SK-N-SH (cell line): ENCODE measurements at regions not wholly inside any gene's neighbourhood (a gene's known extent, or its start where the extent isn't known, plus 50 kb on each side); places are given as distances from the start of the nearest gene placed in this dataset.

Experiments used
- CTCF ChIA-PET: fragments of 300-600, 350-600 bp; formaldehyde crosslinking; extraction: SDS; loops from one replicate; lab custom pipeline; 2021; lab: Yijun Ruan, JAX
- POLR2A ChIA-PET: fragments of 350-600 bp; sonication (Branson Sonifier 250); formaldehyde crosslinking; extraction: SDS; loops from one replicate; lab custom pipeline; 2020; ENCODE audit warnings: antibody characterized with exemption, inconsistent platforms; lab: Yijun Ruan, JAX
- DNase-seq: peaks from one replicate; pipeline ENCODE4 v3.0.0; 2012
- H2AFZ ChIP-seq: fragments of 200-600 bp; sonication (generic); 2 replicates; pipeline ENCODE4 v1.8.1; 2016; ENCODE audit warnings: antibody characterized with exemption, mild to moderate bottlenecking, low read depth
- H3F3A ChIP-seq: fragments of 200-600 bp; sonication (generic); replicated peaks from 2 replicates; pipeline ENCODE3; 2016; ENCODE audit warnings: antibody characterized with exemption, mild to moderate bottlenecking; ENCODE audit not compliant: insufficient read depth
- H3K27ac ChIP-seq, 2 experiments: fragments of 200-500 bp in 1 of 2; fragments of 200-600 bp in 1 of 2; sonication (Bioruptor generic) in 1 of 2; sonication (generic), shearing (Covaris generic) in 1 of 2; 2 replicates each; pipeline versions ENCODE4 v1.5.1 to v1.6.1; 2014 to 2016; ENCODE audit warnings: low read depth in 2 of 2, inconsistent platforms in 1 of 2, low read length in 1 of 2, mild to moderate bottlenecking in 1 of 2, mixed read lengths in 1 of 2
- H3K27me3 ChIP-seq: fragments of 200-600 bp; sonication (generic), shearing (Covaris generic); 2 replicates; pipeline ENCODE4 v1.6.1; 2016; ENCODE audit warnings: mixed run types; ENCODE audit not compliant: insufficient read depth
- H3K36me3 ChIP-seq, 2 experiments: fragments of 200-500 bp in 1 of 2; fragments of 200-600 bp in 1 of 2; sonication (Bioruptor generic) in 1 of 2; sonication (generic) in 1 of 2; replicated peaks in 1 of 2; 2 replicates each; pipeline versions ENCODE3 to v1.5.1; 2014 to 2016; ENCODE audit warnings: low read length in 1 of 2, mild to moderate bottlenecking in 1 of 2; ENCODE audit not compliant: insufficient read depth in 2 of 2, control insufficient read depth in 1 of 2
- H3K4me1 ChIP-seq, 2 experiments: fragments of 200-500 bp in 1 of 2; fragments of 200-600 bp in 1 of 2; sonication (Bioruptor generic) in 1 of 2; sonication (generic), shearing (Covaris generic) in 1 of 2; 2 replicates each; pipeline versions ENCODE4 v1.5.1 to v1.6.1; 2014 to 2016; ENCODE audit warnings: low read depth in 1 of 2, low read length in 1 of 2, mixed run types in 1 of 2; ENCODE audit not compliant: insufficient read depth in 2 of 2, control insufficient read depth in 1 of 2
- H3K4me2 ChIP-seq: fragments of 200-600 bp; sonication (generic), shearing (Covaris generic); 2 replicates; pipeline ENCODE4 v1.6.1; 2017; ENCODE audit warnings: mixed run types
- H3K4me3 ChIP-seq, 2 experiments: fragments of 200-500 bp in 1 of 2; fragments of 200-600 bp in 1 of 2; sonication (Bioruptor generic) in 1 of 2; sonication (generic), shearing (Covaris generic) in 1 of 2; 2 replicates each; pipeline versions ENCODE4 v1.5.1 to v1.8.1; 2014 to 2016; ENCODE audit warnings: low read depth in 2 of 2, inconsistent platforms in 1 of 2, low read length in 1 of 2, mild to moderate bottlenecking in 1 of 2, mixed read lengths in 1 of 2, moderate library complexity in 1 of 2
- H3K79me2 ChIP-seq: fragments of 200-600 bp; sonication (generic); 2 replicates; pipeline ENCODE4 v1.8.1; 2017; ENCODE audit warnings: mild to moderate bottlenecking; ENCODE audit not compliant: insufficient read depth
- H3K9ac ChIP-seq: fragments of 200-600 bp; sonication (generic); 2 replicates; pipeline ENCODE4 v1.6.1; 2017; ENCODE audit warnings: mixed run types
- H3K9me2 ChIP-seq: fragments of 200-600 bp; sonication (generic); 2 replicates; pipeline ENCODE4 v1.6.1; 2017; ENCODE audit warnings: mixed run types
- H3K9me3 ChIP-seq: fragments of 200-600 bp; sonication (generic); 2 replicates; pipeline ENCODE4 v1.6.1; 2017; ENCODE audit warnings: mixed run types, mild to moderate bottlenecking, moderate library complexity
- H4K20me1 ChIP-seq: fragments of 200-600 bp; sonication (generic); 2 replicates; pipeline ENCODE4 v1.6.1; 2017; ENCODE audit warnings: mild to moderate bottlenecking, mixed run types; ENCODE audit not compliant: insufficient read depth
- CHD2 ChIP-seq: fragments of 150-350 bp; IDR thresholded peaks from 2 replicates; pipeline ENCODE4 v1.6.1; 2018; ENCODE audit warnings: low read length; ENCODE audit not compliant: partially characterized antibody
- CTCF ChIP-seq: fragments of 200-600 bp; sonication (generic); IDR thresholded peaks from 2 replicates; pipeline ENCODE4 v1.6.1; 2017; ENCODE audit warnings: antibody characterized with exemption, mild to moderate bottlenecking, moderate library complexity
- EZH2phosphoT487 ChIP-seq: fragments of 200-600 bp; sonication (generic); IDR thresholded peaks from 2 replicates; pipeline ENCODE4 v1.6.1; 2017; ENCODE audit warnings: low read depth, mixed run types, mild to moderate bottlenecking, antibody characterized with exemption, moderate library complexity, borderline replicate concordance
- FOSL2 ChIP-seq: IDR thresholded peaks from 2 replicates; pipeline ENCODE4 v1.4.0; 2012; ENCODE audit warnings: low read depth, mild to moderate bottlenecking, moderate library complexity, borderline replicate concordance
- FOXJ3 ChIP-seq: sonication (generic); formaldehyde crosslinking; IDR thresholded peaks from 2 replicates; pipeline ENCODE4 v1.5.1; 2020; ENCODE audit warnings: mild to moderate bottlenecking, missing genetic modification reagents
- GABPA ChIP-seq: IDR thresholded peaks from 2 replicates; pipeline ENCODE4 v1.4.0; 2012; ENCODE audit warnings: low read depth, mild to moderate bottlenecking
- GATA2 ChIP-seq: sonication (generic); formaldehyde crosslinking; IDR thresholded peaks from 2 replicates; pipeline ENCODE4 v1.5.0; 2020; ENCODE audit warnings: mild to moderate bottlenecking, missing genetic modification reagents
- JUND ChIP-seq: IDR thresholded peaks from 2 replicates; pipeline ENCODE4 v1.4.0; 2012
- MEF2A ChIP-seq: IDR thresholded peaks from 2 replicates; pipeline ENCODE4 v1.4.0; 2012; ENCODE audit warnings: low read depth, borderline replicate concordance
- NRF1 ChIP-seq: IDR thresholded peaks from 2 replicates; pipeline ENCODE4 v1.6.1; 2012; ENCODE audit warnings: low read depth, mild to moderate bottlenecking, low read length
- POLR2AphosphoS5 ChIP-seq: IDR thresholded peaks from 2 replicates; pipeline ENCODE4 v1.6.1; 2012; ENCODE audit warnings: low read depth, low read length
- RAD21 ChIP-seq: IDR thresholded peaks from 2 replicates; pipeline ENCODE4 v1.6.1; 2012; ENCODE audit warnings: mild to moderate bottlenecking, low read length
- SIN3A ChIP-seq: IDR thresholded peaks from 2 replicates; pipeline ENCODE4 v1.6.1; 2012; ENCODE audit warnings: low read depth, mild to moderate bottlenecking, low read length, moderate library complexity, borderline replicate concordance
- TCF12 ChIP-seq: IDR thresholded peaks from 2 replicates; pipeline ENCODE4 v1.4.0; 2012
- USF1 ChIP-seq: IDR thresholded peaks from 2 replicates; pipeline ENCODE4 v1.4.0; 2012; ENCODE audit warnings: low read depth, borderline replicate concordance
- USF2 ChIP-seq: fragments of 150-350 bp; IDR thresholded peaks from 2 replicates; pipeline ENCODE4 v1.6.1; 2017; ENCODE audit warnings: antibody characterized with exemption, low read length, low read depth, borderline replicate concordance
- WGBS: methylation state at CpG from one replicate; pipeline ENCODE4 v1.1.6; 2017; ENCODE audit warnings: low lambda C conversion rate; 5-methylcytosine and 5-hydroxymethylcytosine counted together
- TF ChIP-seq, protein P1 (sequence below): fragments of 150-350 bp; IDR thresholded peaks from 2 replicates; pipeline ENCODE4 v1.6.1; 2016; ENCODE audit warnings: mild to moderate bottlenecking, low read depth, low read length

- TF ChIP-seq FOSL2 (no peak), CTCF (no peak), EZH2phosphoT487 (no peak), SIN3A (no peak), CHD2 (no peak), POLR2AphosphoS5 (no peak)
- TF ChIP-seq, all 33 proteins: peak for 0
Measured at GRCh38 chr2:78063246-78064020, 541.3 kb upstream of the LRRTM4 start (continued).

DNA sequence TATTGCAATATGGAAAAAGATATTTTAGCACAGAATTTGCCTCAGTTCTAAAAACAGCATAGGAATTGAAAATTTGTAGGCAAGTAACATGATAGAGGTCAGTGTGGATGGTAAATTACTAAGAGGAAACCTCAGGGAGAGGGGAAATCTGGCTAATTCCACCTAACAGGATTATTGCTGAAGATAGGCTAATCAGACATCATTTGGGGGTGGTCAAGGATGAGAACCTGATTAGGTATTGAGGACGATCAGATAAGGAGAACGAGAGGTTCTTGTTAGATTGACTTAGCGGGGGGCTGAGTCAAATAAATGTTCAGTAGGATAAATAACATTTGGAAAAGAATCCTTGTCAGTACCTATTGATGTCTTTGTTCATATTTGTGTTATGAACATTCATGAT, 543.2 kb upstream of the LRRTM4 start:
- H3K9ac ChIP-seq = no peak overlapping the region
- no peak overlapping the region for H2AFZ ChIP-seq
- H3K4me2 ChIP-seq = no peak overlapping the region
- CTCF ChIA-PET = no interaction called here
- no peaks in the 10 kb centered on the region for H3K27me3 ChIP-seq
- H4K20me1 ChIP-seq = no peaks in the 10 kb centered on the region
- no peak for TF ChIP-seq RAD21
- TF ChIP-seq FOXJ3 (CRISPR knock-in tag) = no peak
- no peak for TF ChIP-seq TCF12
- no peak for TF ChIP-seq EZH2phosphoT487
- TF ChIP-seq NRF1 = no peak
- no peak for TF ChIP-seq SIN3A
- TF ChIP-seq CHD2 = no peak
- no peak for TF ChIP-seq GATA2 (CRISPR knock-in tag)
- TF ChIP-seq USF2 = no peak
- TF ChIP-seq MEF2A = no peak
- TF ChIP-seq USF1 = no peak
- no peak for TF ChIP-seq GABPA
- TF ChIP-seq, protein P1, sequence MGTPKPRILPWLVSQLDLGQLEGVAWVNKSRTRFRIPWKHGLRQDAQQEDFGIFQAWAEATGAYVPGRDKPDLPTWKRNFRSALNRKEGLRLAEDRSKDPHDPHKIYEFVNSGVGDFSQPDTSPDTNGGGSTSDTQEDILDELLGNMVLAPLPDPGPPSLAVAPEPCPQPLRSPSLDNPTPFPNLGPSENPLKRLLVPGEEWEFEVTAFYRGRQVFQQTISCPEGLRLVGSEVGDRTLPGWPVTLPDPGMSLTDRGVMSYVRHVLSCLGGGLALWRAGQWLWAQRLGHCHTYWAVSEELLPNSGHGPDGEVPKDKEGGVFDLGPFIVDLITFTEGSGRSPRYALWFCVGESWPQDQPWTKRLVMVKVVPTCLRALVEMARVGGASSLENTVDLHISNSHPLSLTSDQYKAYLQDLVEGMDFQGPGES = no peak
- TF ChIP-seq JUND = no peak
- DNase-seq = peak; percentile 3
- POLR2A ChIA-PET = no interaction called here
- WGBS = 9% methylated on average over 3 of the region's 3 CpGs
- no peaks in the 10 kb centered on the region for H3F3A ChIP-seq
- no peaks in the 10 kb centered on the region for H3K9me3 ChIP-seq
- no peaks in the 10 kb centered on the region for H3K36me3 ChIP-seq
- no peaks in the 10 kb centered on the region for H3K79me2 ChIP-seq
- H3K9me2 ChIP-seq = no peaks in the 10 kb centered on the region
- no peak overlapping the region for H3K27ac ChIP-seq
- no peak overlapping the region for H3K4me3 ChIP-seq
- no peaks in the 10 kb centered on the region; a peak in 2 of 4 replicates for H3K4me1 ChIP-seq
